Calu3 (cell line): ENCODE measurements at regions not wholly inside any gene's neighbourhood (a gene's known extent, or its start where the extent isn't known, plus 50 kb on each side); places are given as distances from the start of the nearest gene placed in this dataset.

Source experiments
- BruUV-seq: library from RNA; stranded (reverse); fragments of 400-500 nt; replicated peaks from 2 replicates; lab custom pipeline; 2021; lab: Mats Ljungman, UMichigan
- CTCF ChIA-PET: fragments of 300-600 bp; sonication (Branson Sonifier 250); formaldehyde crosslinking; loops from one replicate; lab custom pipeline; 2022; ENCODE audit warnings: antibody characterized with exemption; lab: Charles Lee
- DNase-seq: peaks from one replicate; pipeline ENCODE4 v3.0.0; 2022
- H3K27ac Mint-ChIP-seq: one replicate; pipeline ENCODE4 v1.8.0; 2022; ENCODE audit warnings: mixed read lengths; ENCODE audit not compliant: unreplicated experiment
- H3K27me3 Mint-ChIP-seq: one replicate; pipeline ENCODE4 v1.8.0; 2022; ENCODE audit warnings: mixed read lengths; ENCODE audit not compliant: unreplicated experiment
- H3K36me3 Mint-ChIP-seq: one replicate; pipeline ENCODE4 v1.8.0; 2022; ENCODE audit warnings: mild to moderate bottlenecking, moderate library complexity, mixed read lengths; ENCODE audit not compliant: insufficient read depth, unreplicated experiment
- H3K4me1 Mint-ChIP-seq: one replicate; pipeline ENCODE4 v1.8.0; 2022; ENCODE audit warnings: mild to moderate bottlenecking, low read depth, mixed read lengths; ENCODE audit not compliant: unreplicated experiment
- H3K4me3 Mint-ChIP-seq: one replicate; pipeline ENCODE4 v1.8.0; 2022; ENCODE audit warnings: mild to moderate bottlenecking, low read depth, moderate library complexity, mixed read lengths; ENCODE audit not compliant: unreplicated experiment
- H3K9me3 Mint-ChIP-seq: one replicate; pipeline ENCODE4 v1.8.0; 2022; ENCODE audit warnings: low read depth, mixed read lengths; ENCODE audit not compliant: unreplicated experiment
- CTCF ChIP-seq: fragments of 200-600 bp; IDR thresholded peaks from one replicate; pipeline ENCODE4 v1.8.0; 2022; ENCODE audit warnings: antibody characterized with exemption; ENCODE audit not compliant: unreplicated experiment
- intact Hi-C: fragments of 100-400 bp; cut with micrococcal nuclease; formaldehyde crosslinking; loops from one replicate; pipeline ENCODE4 v1.10.0; 2022; ENCODE audit not compliant: unreplicated experiment

DNA sequence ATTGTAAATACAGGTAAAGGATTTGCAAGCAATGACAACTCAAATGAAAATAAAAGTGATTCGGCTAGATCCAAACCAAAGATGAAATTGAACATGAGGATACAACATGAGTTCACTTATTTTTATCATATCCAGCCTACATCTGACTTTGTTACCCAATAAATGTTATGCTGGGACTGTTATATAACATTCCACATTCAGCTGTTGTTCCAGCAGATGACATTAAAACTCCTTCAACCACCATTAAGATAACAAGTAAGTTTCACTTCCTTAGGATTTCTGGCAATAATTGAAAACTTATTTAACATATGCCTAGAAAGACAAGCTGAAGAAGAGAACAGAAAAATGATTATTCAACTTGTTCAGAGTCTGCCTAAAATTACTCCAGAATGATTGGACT, 729.4 kb downstream of the CDH11 start:
- CTCF ChIA-PET: no interaction called here
- no peak overlapping the region for H3K27ac Mint-ChIP-seq

GRCh38 chr16:64391063-64391600, 730.7 kb downstream of the CDH11 start:
- Mint-ChIP-seq H3K36me3 (no peaks in the 10 kb centered on the region), H3K27me3 (no peaks in the 10 kb centered on the region), H3K9me3 (peaks cover 7% of the 10 kb centered on the region), H3K4me1 (no peaks in the 10 kb centered on the region), H3K4me3 (no peak overlapping the region), H3K27ac (no peak overlapping the region)
- BruUV-seq: no TSS peak
- CTCF ChIA-PET: no interaction called here
- no peak for DNase-seq
- intact Hi-C loops: no loop called here
- TF ChIP-seq CTCF: no peak

More for the DNA sequence above, 729.4 kb downstream of the CDH11 start:
- no peak for DNase-seq
- Mint-ChIP-seq H3K27me3 (no peaks in the 10 kb centered on the region), H3K36me3 (no peaks in the 10 kb centered on the region), H3K4me1 (no peaks in the 10 kb centered on the region), H3K9me3 (peaks cover 4% of the 10 kb centered on the region), H3K4me3 (no peak overlapping the region)
- intact Hi-C loops: no loop called here
- no TSS peak for BruUV-seq
- TF ChIP-seq CTCF: no peak

GRCh38 chr16:64390102-64390501, 731.8 kb downstream of the CDH11 start:
- no peak for TF ChIP-seq CTCF
- CTCF ChIA-PET: interaction anchor here (0.6 kb wide), 1 partner anchor 280 kb away, joined by 4 read pairs; no protein-coding TSS in a partner anchor
- H3K27ac Mint-ChIP-seq: no peak overlapping the region
- H3K4me3 Mint-ChIP-seq: no peak overlapping the region
- peaks cover 7% of the 10 kb centered on the region for H3K9me3 Mint-ChIP-seq
- no peaks in the 10 kb centered on the region for H3K4me1 Mint-ChIP-seq
- DNase-seq: no peak
- BruUV-seq: no TSS peak
- H3K27me3 Mint-ChIP-seq: no peaks in the 10 kb centered on the region
- no peaks in the 10 kb centered on the region for H3K36me3 Mint-ChIP-seq
- intact Hi-C loops: no loop called here

GRCh38 chr16:64384636-64385035, 737.2 kb downstream of the CDH11 start:
- no TSS peak for BruUV-seq
- CTCF ChIA-PET: no interaction called here
- Mint-ChIP-seq H3K36me3 (no peaks in the 10 kb centered on the region), H3K4me1 (no peaks in the 10 kb centered on the region), H3K27me3 (no peaks in the 10 kb centered on the region), H3K4me3 (no peak overlapping the region), H3K9me3 (peaks cover 13% of the 10 kb centered on the region), H3K27ac (no peak overlapping the region)
- intact Hi-C loops: no loop called here
- TF ChIP-seq CTCF: no peak
- DNase-seq: no peak
